ENCODE measurements at regions not wholly inside any gene's neighbourhood (a gene's known extent, or its start where the extent isn't known, plus 50 kb on each side); places are given as distances from the start of the nearest gene placed in this dataset.

DNA sequence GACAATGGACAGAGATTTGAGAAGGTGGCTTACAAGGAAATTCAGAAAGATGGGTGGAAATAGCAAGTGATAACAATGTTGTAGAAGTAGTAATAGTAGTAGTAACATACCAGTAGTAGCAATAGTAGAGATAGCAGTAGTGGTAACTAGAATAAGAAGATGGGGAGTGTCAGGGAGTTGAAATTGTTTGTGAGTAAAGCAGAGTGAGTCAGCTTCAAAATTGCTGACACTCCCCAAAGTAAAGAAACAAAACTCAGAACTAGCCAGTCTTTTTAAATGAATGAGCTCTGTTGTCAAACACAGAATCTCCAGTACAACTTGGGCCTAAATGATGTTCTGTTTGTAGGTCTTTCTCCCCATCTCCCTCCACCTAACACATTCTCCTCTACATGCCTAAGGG lies 1040.9 kb downstream of the CBLN2 start:
- no peak for DNase-seq (ENCODE audit: low spot score)

- DNase-seq (ENCODE audit: low spot score): peak; percentile 55
Observed at GRCh38 chr18:71485611-71486010, 1058.5 kb downstream of the CBLN2 start.

DNA sequence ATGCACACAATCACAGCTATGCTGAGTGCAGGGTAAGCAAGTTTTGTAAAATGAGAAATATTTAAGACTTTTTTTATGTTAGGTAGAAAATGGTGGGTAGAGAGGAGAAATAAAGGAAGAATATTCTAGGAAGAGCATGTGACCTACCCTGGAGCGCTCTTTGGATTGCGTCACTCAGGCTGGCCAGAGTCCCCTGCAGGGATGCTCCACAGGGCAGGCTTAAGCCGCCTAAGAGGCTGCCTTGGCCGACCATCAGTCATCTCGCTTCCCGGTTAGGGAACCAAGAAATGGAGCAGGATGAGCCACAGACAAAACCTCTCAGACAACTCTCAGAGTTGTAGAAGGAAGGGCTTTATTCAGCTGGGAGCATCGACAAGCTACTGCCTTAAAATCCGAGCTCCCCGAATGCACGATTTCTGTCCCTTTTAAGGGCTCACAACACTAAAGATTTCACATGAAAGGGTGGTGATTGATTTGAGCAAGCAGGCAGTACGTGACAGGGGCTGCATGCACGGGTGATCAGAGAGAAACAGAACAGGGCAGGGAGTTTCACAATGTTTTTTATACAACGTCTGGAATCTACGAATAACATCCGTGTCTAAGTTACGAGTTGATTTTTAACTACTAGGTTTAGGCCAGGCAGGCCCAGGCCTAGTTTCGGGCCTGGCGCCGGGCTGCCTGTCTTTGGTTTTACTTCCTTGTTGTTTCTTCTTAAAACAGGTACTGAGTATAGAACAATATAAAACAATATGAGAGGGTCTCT lies 1072.0 kb downstream of the CBLN2 start:
- DNase-seq (ENCODE audit: low spot score): peak; percentile 84

GRCh38 chr18:71456206-71456605 lies 1087.9 kb downstream of the CBLN2 start:
- no peak for DNase-seq (ENCODE audit: low spot score)

- DNase-seq (ENCODE audit: low spot score): no peak
Observed at GRCh38 chr18:71450257-71450656, 1093.9 kb downstream of the CBLN2 start.

GRCh38 chr18:71443706-71444480 lies 1100.2 kb downstream of the CBLN2 start:
- no peak for DNase-seq (ENCODE audit: low spot score)

DNA sequence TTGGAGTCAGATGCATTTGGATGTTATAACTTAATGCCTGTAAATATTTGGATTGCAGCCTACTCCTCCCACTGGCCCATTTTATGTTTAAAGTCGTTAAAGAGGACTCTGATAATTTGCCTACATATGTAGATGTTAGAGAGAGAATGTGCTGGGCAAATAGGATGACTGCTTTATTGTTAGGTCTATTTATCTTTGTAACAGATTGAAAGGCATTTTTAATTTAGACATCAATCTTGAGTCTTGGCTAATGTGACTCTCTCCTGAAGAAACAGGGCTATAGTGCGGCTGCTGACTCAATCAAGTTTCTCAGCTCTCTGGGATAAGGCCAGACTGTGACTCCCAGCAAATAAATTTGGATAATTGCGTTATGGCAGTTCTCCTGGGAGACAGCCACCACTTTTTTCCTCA lies 1101.4 kb downstream of the CBLN2 start:
- no peak for DNase-seq (ENCODE audit: low spot score)

GRCh38 chr18:71441156-71441555 lies 1103.0 kb downstream of the CBLN2 start:
- no peak for DNase-seq (ENCODE audit: low spot score)

DNA sequence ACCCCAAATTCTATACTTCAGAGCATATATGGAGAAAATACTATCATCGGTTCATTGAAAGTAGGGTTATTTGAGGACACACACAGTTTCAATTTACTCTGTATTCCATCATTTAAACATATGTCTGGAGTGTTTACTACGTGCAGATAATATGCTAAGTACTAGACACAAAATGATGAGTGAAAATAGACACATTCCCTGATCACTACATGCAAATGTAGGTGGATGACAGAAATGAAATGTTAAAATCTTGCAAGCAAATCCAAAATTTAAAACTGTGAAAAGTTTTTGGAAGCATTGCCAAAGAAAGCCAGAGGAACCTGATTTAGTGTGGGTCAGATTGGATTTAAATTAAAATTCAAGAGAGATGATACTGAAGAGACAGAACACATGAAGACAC lies 1106.6 kb downstream of the CBLN2 start:
- DNase-seq (ENCODE audit: low spot score): no peak

DNA sequence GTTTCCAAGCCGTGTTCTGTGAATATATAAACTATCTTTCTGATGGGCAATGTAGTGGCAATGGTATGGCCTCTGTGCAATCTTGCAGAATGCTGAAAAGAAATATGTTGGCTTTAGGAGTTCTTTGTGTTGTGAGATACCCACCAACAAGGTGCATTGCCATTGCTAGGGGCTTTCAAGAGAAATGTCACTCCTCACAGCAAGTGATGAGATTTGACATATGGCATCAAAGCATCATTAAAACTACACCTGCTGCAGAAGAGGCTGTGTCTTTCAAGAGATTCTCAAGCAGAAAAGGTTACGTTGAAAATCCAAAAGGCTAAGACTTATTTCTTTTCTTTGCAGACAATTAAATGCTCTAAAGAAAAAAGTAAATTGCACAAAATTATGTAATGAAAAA lies 1110.8 kb downstream of the CBLN2 start:
- no peak for DNase-seq (ENCODE audit: low spot score)

GRCh38 chr18:71431689-71432088 lies 1112.5 kb downstream of the CBLN2 start:
- no peak for DNase-seq (ENCODE audit: low spot score)

GRCh38 chr18:71431171-71431570 lies 1113.0 kb downstream of the CBLN2 start:
- no peak for DNase-seq (ENCODE audit: low spot score)

GRCh38 chr18:71426441-71426840 lies 1117.7 kb downstream of the CBLN2 start:
- no peak for DNase-seq (ENCODE audit: low spot score)

- DNase-seq (ENCODE audit: low spot score): no peak
Observed at GRCh38 chr18:71405169-71405809, 1116.4 kb downstream of the SOCS6 start.

GRCh38 chr18:71403501-71403900 lies 1114.7 kb downstream of the SOCS6 start:
- DNase-seq (ENCODE audit: low spot score): no peak

GRCh38 chr18:71398531-71398930 lies 1109.7 kb downstream of the SOCS6 start:
- DNase-seq (ENCODE audit: low spot score): peak; percentile 26

DNA sequence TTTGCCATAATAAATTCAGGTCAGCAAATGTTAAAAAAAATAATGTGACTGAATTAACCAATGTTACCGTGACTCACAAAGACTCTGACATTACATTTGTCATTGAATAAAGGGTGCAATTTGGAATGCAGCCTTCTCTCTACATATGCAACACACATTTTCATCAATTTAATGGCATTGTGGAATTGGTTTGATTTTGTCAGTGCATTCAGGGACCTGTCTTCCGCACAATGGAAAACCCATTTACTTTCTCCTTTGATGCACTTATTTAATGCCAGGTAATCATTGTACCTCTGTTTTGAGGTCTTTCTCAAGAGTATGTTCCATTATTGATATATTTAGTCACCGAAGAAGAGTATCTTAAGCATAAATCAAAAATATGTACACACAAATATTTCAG lies 1099.3 kb downstream of the SOCS6 start:
- no peak for DNase-seq (ENCODE audit: low spot score)

- DNase-seq (ENCODE audit: low spot score): no peak
Observed at GRCh38 chr18:71374294-71375000, 1085.6 kb downstream of the SOCS6 start.

GRCh38 chr18:71371951-71372605 lies 1083.2 kb downstream of the SOCS6 start:
- no peak for DNase-seq (ENCODE audit: low spot score)

GRCh38 chr18:71370671-71371445 lies 1082.0 kb downstream of the SOCS6 start:
- DNase-seq (ENCODE audit: low spot score): no peak

GRCh38 chr18:71370095-71370494 lies 1081.2 kb downstream of the SOCS6 start:
- DNase-seq (ENCODE audit: low spot score): no peak

All from kidney tubule cell (primary cell).